Right lobe of liver (tissue), 4 donors: ENCODE measurements at regions not wholly inside any gene's neighbourhood (a gene's known extent, or its start where the extent isn't known, plus 50 kb on each side); places are given as distances from the start of the nearest gene placed in this dataset.

Experiments used
- POLR2A ChIP-seq: fragments of 450-650 bp; IDR thresholded peaks from one replicate; pipeline ENCODE4 v1.6.1; 2017; ENCODE audit warnings: antibody characterized with exemption, mild to moderate bottlenecking
- TF ChIP-seq, protein P1 (sequence below), 4 donors: fragments of 200-600 bp in 3 of 4; fragments of 450-650 bp in 1 of 4; IDR thresholded peaks; one replicate each; pipeline versions ENCODE4 v1.5.1 to v1.8.0; 2016 to 2022; ENCODE audit warnings: antibody characterized with exemption in 4 of 4, mild to moderate bottlenecking in 2 of 4
- donor health status: DM: no; HTN: no; CAD: no.
- donor health status: DM: no; HTN: no; CAD: no.
- donor health status: DM: no; HTN: yes; CAD: no.

DNA sequence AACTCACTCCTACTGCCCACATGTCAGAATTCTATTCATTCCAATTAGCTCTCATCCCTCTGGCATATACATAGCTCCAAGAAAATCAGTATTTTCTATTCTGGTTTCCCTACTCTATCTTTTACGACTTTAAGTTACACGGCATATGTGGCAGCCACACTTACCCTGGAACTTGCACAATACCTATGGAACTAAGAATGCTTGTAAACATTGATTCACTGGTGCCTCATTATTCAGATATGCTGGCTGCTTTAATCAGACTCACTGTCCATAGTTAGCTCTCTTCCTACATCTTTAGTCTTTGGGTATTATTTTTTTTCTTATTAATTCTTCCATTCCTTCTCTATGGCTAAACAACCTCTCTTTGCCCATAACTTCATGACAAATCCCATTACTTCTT, 1519.9 kb upstream of the ACVR2A start:
- TF ChIP-seq, protein P1, sequence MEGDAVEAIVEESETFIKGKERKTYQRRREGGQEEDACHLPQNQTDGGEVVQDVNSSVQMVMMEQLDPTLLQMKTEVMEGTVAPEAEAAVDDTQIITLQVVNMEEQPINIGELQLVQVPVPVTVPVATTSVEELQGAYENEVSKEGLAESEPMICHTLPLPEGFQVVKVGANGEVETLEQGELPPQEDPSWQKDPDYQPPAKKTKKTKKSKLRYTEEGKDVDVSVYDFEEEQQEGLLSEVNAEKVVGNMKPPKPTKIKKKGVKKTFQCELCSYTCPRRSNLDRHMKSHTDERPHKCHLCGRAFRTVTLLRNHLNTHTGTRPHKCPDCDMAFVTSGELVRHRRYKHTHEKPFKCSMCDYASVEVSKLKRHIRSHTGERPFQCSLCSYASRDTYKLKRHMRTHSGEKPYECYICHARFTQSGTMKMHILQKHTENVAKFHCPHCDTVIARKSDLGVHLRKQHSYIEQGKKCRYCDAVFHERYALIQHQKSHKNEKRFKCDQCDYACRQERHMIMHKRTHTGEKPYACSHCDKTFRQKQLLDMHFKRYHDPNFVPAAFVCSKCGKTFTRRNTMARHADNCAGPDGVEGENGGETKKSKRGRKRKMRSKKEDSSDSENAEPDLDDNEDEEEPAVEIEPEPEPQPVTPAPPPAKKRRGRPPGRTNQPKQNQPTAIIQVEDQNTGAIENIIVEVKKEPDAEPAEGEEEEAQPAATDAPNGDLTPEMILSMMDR (IDR thresholded peaks at IDR 0.05), result no peak
- no peak for TF ChIP-seq POLR2A
